ENCODE measurements at regions not wholly inside any gene's neighbourhood (a gene's known extent, or its start where the extent isn't known, plus 50 kb on each side); places are given as distances from the start of the nearest gene placed in this dataset.
A peak's percentile ranks its signal among the peaks of the same experiment; 100 is the strongest.
"Not testable (repeated sequence)": the region's sequence is repeated elsewhere in the genome, so short reads cannot be mapped to it uniquely, and the experiment has no call there.

GRCh38 chr6:165012183-165012582, 297.2 kb downstream of the C6orf118 start:
- DNase-seq (ENCODE audit: low read depth in 1 of 2, low spot score in 1 of 2): no peak

DNA sequence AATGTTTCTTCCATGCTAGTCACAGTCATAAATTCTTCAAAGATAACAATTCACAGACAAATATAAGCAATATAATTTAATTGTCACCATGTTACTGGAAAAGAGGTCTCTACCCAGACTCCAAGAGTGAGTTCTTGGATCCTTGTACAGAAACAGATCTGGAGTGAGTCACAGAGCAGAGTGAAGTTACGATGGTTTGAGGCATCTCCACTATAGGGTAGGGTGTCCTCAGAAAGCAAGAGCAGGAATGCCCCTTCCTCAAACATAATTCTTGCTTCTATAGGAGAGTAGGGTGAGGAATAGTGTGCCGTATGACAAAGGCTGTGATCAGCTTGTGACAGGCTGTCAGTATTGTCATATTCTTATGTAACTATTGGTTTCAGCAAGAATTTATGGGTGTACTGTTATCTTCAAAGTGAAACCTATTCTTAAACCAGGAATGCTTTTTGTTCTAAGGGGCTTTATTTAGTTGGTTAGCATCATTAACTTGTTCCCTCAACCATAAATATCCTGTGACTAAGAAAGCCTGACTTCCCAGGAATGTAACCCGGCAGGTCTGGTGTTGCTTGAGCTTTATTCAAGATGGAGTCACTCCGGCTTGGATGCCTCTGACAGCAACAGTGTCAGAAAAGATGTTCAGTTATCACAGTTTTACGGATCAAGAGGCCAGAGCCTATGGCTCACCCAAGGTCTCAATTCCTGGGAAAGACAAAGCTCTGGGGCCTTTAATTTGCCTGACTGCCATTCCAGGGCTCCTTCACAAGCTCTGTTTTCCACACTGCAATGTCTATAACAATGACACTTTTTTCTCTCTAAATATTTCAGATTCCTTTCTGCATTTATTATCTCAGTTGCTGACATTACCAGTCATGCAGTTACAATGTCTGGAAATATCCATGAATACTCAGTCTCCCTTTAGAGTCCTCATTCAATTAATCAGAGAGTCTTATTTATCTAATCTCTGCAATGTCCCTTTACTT, 298.6 kb downstream of the C6orf118 start:
- DNase-seq (ENCODE audit: low read depth in 1 of 2, low spot score in 1 of 2): no peak

DNA sequence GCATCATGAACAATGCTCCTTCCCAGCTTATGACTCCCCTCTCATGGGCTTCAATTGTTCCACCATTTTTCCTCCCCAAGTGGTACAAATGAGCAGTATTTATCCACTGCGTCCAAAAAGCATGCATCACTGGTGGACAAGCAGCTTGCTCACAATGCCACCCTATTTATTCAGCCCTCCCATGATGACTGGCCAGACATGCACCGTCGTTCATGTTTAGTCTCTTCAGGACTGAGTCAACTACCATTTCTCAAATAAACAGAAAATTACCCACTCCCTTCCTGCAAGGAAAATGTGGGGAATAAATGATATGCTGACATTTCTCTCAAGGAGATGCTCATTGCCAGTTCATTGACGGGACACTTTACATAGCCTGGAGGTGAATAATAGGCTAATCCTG, 300.4 kb downstream of the C6orf118 start:
- no peak for DNase-seq (ENCODE audit: low read depth in 1 of 2, low spot score in 1 of 2)

DNA sequence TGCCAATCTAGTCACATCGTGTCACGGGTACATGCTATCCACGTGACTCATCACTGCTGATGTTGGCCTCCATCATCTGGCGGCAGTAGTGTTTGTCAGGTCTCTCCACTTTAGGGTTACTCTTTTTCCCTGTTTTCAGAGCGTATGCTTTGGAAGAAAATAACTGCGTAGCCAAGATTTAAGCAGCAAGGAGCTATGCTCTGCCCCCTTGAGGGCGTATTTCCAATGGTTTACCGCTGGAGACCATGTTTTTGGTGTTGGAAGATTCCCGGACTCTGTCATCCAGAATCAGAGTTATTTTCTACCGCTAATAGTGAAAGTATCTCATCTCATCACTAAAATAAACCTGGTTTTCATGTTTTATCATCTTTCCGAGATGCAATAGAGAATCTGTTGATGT, 306.5 kb downstream of the C6orf118 start:
- DNase-seq (ENCODE audit: low read depth in 1 of 2, low spot score in 1 of 2): no peak

DNA sequence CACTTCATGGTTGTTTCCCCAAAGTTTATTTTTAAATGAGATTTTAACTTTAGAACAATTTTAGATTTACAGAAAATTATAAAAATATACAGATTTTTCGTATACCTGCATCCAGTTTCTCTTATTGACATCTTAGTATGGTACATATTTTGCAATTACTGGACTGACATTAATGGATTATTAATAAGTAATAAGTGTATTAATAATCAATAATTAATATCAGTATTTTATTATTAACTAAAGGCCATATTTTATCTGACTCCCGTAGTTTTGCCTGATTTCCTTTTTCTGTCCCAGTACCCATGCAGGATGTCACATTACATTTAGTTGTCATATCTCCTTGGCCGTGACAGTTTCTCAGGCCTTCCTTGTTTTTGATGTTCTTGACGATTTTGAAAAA, 307.0 kb downstream of the C6orf118 start:
- DNase-seq (ENCODE audit: low read depth in 1 of 2, low spot score in 1 of 2): no peak

GRCh38 chr6:165001502-165002157, 307.8 kb downstream of the C6orf118 start:
- DNase-seq (ENCODE audit: low read depth in 1 of 2, low spot score in 1 of 2): no peak

DNA sequence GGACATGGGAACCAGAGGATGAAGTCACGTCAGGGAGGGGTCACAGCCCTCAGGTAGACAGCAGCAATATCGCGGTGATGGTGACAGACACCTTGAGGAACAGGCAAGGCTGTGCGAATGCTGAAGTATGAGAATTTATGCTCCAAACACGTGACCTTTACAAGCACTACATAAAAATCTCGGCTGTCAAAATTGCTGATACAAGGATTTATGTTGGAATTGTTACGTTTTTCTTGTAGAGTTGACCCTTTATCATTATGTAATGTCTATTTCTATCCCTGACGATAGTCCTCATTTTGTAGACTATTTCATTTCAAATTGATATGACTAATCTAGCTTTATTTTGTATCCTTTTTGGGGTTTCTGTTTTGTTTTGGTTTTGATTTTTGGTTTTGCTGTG, 311.1 kb downstream of the C6orf118 start:
- no peak for DNase-seq (ENCODE audit: low read depth in 1 of 2, low spot score in 1 of 2)

DNA sequence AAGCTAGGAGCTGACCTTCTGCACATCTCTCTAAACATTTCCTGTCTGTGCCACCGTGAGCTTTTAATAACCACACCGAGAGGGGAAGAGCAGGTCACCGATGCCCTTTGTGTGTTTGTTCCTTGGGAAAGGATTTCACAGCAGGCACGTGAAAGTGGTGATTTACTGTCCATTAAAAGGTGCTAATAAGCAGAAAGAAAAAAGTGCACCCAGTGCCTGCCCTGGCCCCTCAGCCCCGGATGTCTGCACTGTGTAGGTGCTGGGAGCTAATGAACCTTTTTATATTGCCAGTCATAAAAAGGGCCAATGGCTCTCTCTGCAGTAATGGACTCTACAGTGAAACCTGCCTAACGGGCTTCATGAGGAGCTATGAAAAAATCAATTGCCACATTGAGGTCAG, 312.6 kb downstream of the C6orf118 start:
- DNase-seq (ENCODE audit: low read depth in 1 of 2, low spot score in 1 of 2): no peak

- DNase-seq (ENCODE audit: low read depth in 1 of 2, low spot score in 1 of 2): no peak
Measured at GRCh38 chr6:164991573-164991972, 317.8 kb downstream of the C6orf118 start.

DNA sequence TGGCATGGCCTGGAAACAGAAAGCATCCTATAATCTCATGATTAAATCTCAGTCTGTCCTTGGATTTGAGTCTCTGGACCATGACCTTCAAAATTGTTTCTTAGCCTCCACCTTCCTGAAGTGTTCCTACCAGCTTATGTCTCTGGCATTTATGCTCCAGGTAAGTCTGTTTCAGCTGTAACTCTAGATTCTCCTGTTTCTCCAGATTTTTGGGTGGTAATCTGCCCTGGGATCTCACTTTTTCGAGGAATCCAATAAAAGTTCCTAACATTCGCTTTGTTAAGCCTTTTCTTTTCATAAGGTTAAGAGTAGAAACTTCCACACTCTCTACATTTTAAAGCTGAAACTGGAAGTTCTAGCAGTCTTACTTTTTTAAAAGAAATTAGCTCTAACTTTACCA, 318.5 kb downstream of the C6orf118 start:
- DNase-seq (ENCODE audit: low read depth in 1 of 2, low spot score in 1 of 2): no peak

GRCh38 chr6:164982389-164982788, 327.0 kb downstream of the C6orf118 start:
- no peak for DNase-seq (ENCODE audit: low read depth in 1 of 2, low spot score in 1 of 2)

GRCh38 chr6:164967102-164967501, 342.3 kb downstream of the C6orf118 start:
- no peak for DNase-seq (ENCODE audit: low read depth in 1 of 2, low spot score in 1 of 2)

DNA sequence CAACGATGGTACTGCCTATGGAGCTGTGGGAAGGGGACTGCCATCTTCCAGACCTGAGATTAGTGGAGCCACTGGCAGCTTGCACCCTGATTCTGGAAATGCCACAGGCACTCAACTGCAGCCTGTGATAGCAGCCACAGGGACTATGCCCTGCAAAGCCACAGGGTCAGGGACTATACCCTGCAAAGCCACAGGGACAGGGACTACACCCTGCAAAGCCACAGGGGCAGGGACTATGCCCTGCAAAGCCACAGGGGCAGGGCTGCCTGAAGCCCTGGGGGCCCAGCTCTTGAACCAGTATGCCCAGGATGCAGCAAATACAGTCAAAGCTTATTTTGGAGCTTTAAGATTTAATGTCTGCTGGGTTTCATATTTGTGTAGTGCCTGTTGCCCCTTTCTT, 346.6 kb downstream of the C6orf118 start:
- DNase-seq (ENCODE audit: low read depth in 1 of 2, low spot score in 1 of 2): no peak

DNA sequence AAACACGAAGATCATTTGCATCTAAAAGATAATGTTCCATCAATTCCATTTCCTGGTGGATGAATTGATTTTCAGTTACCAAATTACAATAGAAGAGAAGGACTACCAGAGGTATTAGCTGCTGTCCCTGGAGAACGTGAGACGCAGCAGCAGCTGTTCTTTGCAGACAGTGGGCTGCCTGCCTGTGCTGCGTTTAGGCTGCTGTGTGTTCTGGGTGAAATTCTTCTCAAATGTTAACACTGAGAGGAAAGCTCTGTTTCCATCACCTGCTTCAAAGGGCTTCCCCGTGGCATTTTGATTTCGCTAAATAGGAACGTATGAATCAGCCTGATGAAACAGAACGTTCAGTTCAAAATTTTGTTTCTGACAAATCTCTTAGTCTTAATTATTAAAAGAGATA, 362.2 kb downstream of the C6orf118 start:
- DNase-seq (ENCODE audit: low read depth in 1 of 2, low spot score in 1 of 2): no peak

DNA sequence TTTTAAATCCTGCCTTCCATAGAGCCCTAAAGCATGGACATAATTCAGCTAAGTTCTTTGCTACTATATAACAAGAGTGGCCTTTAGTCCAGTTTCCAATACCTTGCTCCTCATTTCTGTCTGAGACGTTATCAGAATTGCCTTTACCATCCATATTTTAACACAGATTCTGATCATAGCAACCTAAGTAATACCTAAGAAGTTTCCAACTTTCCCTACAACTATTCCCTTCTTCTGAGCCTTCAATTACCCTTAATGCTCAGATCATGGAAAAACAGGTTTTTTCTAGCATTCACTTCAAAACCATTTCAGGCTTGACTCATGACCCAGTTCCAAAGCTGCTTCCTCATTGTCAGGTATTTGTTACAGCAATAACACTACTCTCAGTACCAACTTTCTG, 367.1 kb downstream of the C6orf118 start:
- no peak for DNase-seq (ENCODE audit: low read depth in 1 of 2, low spot score in 1 of 2)

DNA sequence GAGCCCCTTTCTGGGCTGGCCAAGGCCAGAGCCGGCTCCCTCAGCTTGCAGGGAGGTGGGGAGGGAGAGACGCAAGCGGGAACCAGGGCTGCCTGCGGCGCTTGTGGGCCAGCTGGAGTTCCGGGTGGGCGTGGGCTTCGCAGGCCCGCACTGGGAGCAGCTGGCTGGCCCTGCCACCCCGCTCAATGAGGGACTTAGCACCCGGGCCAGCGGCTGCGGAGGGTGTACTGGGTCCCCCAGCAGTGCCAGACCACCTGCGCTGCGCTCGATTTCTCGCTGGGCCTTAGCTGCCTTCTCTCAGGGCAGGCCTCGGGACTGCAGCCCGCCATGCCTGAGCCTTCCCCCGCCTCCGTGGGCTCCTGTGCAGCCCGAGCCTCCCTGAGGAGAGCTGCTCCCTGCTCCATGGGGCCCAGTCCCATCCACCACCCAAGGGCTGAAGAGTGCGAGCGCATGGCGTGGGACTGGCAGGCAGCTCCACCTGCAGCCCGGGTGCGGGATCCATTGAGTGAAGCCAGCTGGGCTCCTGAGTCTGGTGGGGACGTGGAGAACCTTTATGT, 376.1 kb downstream of the C6orf118 start:
- not testable (repeated sequence) for DNase-seq (ENCODE audit: low read depth in 1 of 2, low spot score in 1 of 2)

- DNase-seq (ENCODE audit: low read depth in 1 of 2, low spot score in 1 of 2): no peak
Measured at GRCh38 chr6:164929408-164929977, 379.9 kb downstream of the C6orf118 start.

- DNase-seq (ENCODE audit: low read depth in 1 of 2, low spot score in 1 of 2): no peak
Measured at GRCh38 chr6:164928728-164929407, 380.5 kb downstream of the C6orf118 start.

GRCh38 chr6:164928057-164928727, 381.2 kb downstream of the C6orf118 start:
- no peak for DNase-seq (ENCODE audit: low read depth in 1 of 2, low spot score in 1 of 2)

- DNase-seq (ENCODE audit: low read depth in 1 of 2, low spot score in 1 of 2): peak; percentile 14 to 23
Measured at GRCh38 chr6:164927288-164928056, 381.9 kb downstream of the C6orf118 start.
